GM23338 (cell line): ENCODE measurements at regions not wholly inside any gene's neighbourhood (a gene's known extent, or its start where the extent isn't known, plus 50 kb on each side); places are given as distances from the start of the nearest gene placed in this dataset.

Experiments used
- ATAC-seq: fragments of 200-7000 bp; cut with Tn5 transposase; 3 replicates; pipeline ENCODE4 v1.9.1; 2020
- DNase-seq: peaks from one replicate; pipeline ENCODE4 v3.0.0-alpha.2; 2015; ENCODE audit warnings: low spot score
- H2AFZ ChIP-seq: fragments of 200-600 bp; sonication (generic); 2 replicates; pipeline ENCODE4 v1.8.0; 2016; ENCODE audit warnings: antibody characterized with exemption, mild to moderate bottlenecking, moderate library complexity
- H3F3A ChIP-seq: fragments of 200-600 bp; sonication (generic); replicated peaks from 2 replicates; pipeline ENCODE4 v1.8.0; 2017; ENCODE audit warnings: antibody characterized with exemption, mixed run types, low read depth
- H3K27ac ChIP-seq: fragments of 200-600 bp; sonication (generic); 2 replicates; pipeline ENCODE4 v1.6.1; 2016; ENCODE audit warnings: low read depth
- H3K27me3 ChIP-seq: fragments of 200-600 bp; sonication (generic); 2 replicates; pipeline ENCODE4 v1.8.0; 2016; ENCODE audit warnings: mild to moderate bottlenecking, mixed run types, moderate library complexity; ENCODE audit not compliant: insufficient read depth
- H3K36me3 ChIP-seq: fragments of 200-600 bp; sonication (generic); 2 replicates; pipeline ENCODE4 v1.8.0; 2016; ENCODE audit warnings: mild to moderate bottlenecking; ENCODE audit not compliant: insufficient read depth
- H3K4me1 ChIP-seq: fragments of 200-600 bp; sonication (generic); 2 replicates; pipeline ENCODE4 v1.8.0; 2016; ENCODE audit warnings: mild to moderate bottlenecking, moderate library complexity; ENCODE audit not compliant: insufficient read depth
- H3K4me2 ChIP-seq: fragments of 200-600 bp; sonication (generic); 2 replicates; pipeline ENCODE4 v1.7.1; 2017; ENCODE audit warnings: mixed run types
- H3K4me3 ChIP-seq: fragments of 200-600 bp; sonication (generic); 2 replicates; pipeline ENCODE4 v1.6.1; 2016; ENCODE audit warnings: mixed run types
- H3K79me2 ChIP-seq: fragments of 200-600 bp; sonication (generic); replicated peaks from 2 replicates; pipeline ENCODE4 v1.8.0; 2017; ENCODE audit warnings: mild to moderate bottlenecking; ENCODE audit not compliant: insufficient read depth
- H3K9me2 ChIP-seq: fragments of 200-600 bp; sonication (generic); 2 replicates; pipeline ENCODE4 v1.8.0; 2017; ENCODE audit not compliant: insufficient read depth
- H4K20me1 ChIP-seq: fragments of 200-600 bp; sonication (generic); replicated peaks from 2 replicates; pipeline ENCODE4 v1.8.0; 2017; ENCODE audit warnings: mild to moderate bottlenecking; ENCODE audit not compliant: insufficient read depth
- H3K27ac Mint-ChIP-seq: 2 replicates; pipeline ENCODE4 v1.8.0; 2020; ENCODE audit warnings: inconsistent platforms, mild to moderate bottlenecking, moderate library complexity, mixed read lengths
- H3K27me3 Mint-ChIP-seq: 3 replicates; pipeline ENCODE4 v1.8.0; 2022; ENCODE audit warnings: low read depth, mild to moderate bottlenecking, moderate library complexity, mixed read lengths, inconsistent platforms; ENCODE audit not compliant: insufficient read depth, poor library complexity
- H3K36me3 Mint-ChIP-seq: 3 replicates; pipeline ENCODE4 v1.8.0; 2021; ENCODE audit warnings: low read depth, mild to moderate bottlenecking, inconsistent platforms, moderate library complexity, mixed read lengths
- H3K4me1 Mint-ChIP-seq: 3 replicates; pipeline ENCODE4 v1.8.0; 2020; ENCODE audit warnings: mild to moderate bottlenecking, inconsistent platforms, mixed read lengths
- H3K4me3 Mint-ChIP-seq: 3 replicates; pipeline ENCODE4 v1.8.0; 2021; ENCODE audit warnings: moderate library complexity, mild to moderate bottlenecking, inconsistent platforms, mixed read lengths
- H3K9me3 Mint-ChIP-seq: 3 replicates; pipeline ENCODE4 v1.8.0; 2020; ENCODE audit warnings: moderate library complexity, mild to moderate bottlenecking, inconsistent platforms, mixed read lengths
- ETS1 ChIP-seq: IDR thresholded peaks from 2 replicates; pipeline ENCODE4 v1.6.1; 2016; ENCODE audit warnings: antibody characterized with exemption
- EZH2phosphoT487 ChIP-seq: fragments of 200-600 bp; sonication (generic); IDR thresholded peaks from one replicate; pipeline ENCODE4 v1.8.1; 2018; ENCODE audit warnings: antibody characterized with exemption; ENCODE audit not compliant: unreplicated experiment
- JUNB ChIP-seq: IDR thresholded peaks from one replicate; pipeline ENCODE4 v1.6.1; 2016; ENCODE audit warnings: antibody characterized with exemption; ENCODE audit not compliant: unreplicated experiment
- NANOG ChIP-seq: IDR thresholded peaks from 2 replicates; pipeline ENCODE4 v1.6.1; 2016; ENCODE audit warnings: antibody characterized with exemption, borderline replicate concordance
- POLR2AphosphoS5 ChIP-seq: IDR thresholded peaks from 2 replicates; pipeline ENCODE4 v1.6.1; 2016; ENCODE audit warnings: antibody characterized with exemption, low read depth
- ZNF114 ChIP-seq: fragments of 250-450 bp; sonication (Bioruptor Pico); IDR thresholded peaks from 2 replicates; pipeline ENCODE4 v1.5.0; 2020; ENCODE audit warnings: mild to moderate bottlenecking, moderate library complexity
- TF ChIP-seq, protein P1 (sequence below): fragments of 250-450 bp; sonication (Bioruptor Pico); IDR thresholded peaks from 2 replicates; pipeline ENCODE4 v1.5.0; 2020; ENCODE audit warnings: mild to moderate bottlenecking, moderate library complexity

DNA sequence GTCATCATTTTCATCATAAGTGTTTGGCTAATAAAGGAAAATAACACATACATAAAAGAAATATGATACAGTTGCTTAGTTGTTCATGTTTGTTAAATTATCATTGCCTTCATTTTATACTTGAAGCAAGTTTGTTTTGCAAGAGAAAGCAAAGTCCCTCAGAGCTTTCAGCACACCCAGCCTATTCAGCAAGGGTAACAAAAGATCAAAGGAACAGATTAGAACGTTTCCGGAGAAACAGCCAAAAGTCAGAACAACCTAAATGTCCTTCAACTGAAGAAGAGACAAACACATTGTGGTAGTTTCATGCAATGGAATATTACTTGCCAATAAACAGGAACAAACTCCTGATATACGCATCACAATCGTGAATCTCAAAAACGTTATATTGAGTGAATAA is 380.7 kb downstream of the MZT1 start (continued):
- TF ChIP-seq, protein P1, sequence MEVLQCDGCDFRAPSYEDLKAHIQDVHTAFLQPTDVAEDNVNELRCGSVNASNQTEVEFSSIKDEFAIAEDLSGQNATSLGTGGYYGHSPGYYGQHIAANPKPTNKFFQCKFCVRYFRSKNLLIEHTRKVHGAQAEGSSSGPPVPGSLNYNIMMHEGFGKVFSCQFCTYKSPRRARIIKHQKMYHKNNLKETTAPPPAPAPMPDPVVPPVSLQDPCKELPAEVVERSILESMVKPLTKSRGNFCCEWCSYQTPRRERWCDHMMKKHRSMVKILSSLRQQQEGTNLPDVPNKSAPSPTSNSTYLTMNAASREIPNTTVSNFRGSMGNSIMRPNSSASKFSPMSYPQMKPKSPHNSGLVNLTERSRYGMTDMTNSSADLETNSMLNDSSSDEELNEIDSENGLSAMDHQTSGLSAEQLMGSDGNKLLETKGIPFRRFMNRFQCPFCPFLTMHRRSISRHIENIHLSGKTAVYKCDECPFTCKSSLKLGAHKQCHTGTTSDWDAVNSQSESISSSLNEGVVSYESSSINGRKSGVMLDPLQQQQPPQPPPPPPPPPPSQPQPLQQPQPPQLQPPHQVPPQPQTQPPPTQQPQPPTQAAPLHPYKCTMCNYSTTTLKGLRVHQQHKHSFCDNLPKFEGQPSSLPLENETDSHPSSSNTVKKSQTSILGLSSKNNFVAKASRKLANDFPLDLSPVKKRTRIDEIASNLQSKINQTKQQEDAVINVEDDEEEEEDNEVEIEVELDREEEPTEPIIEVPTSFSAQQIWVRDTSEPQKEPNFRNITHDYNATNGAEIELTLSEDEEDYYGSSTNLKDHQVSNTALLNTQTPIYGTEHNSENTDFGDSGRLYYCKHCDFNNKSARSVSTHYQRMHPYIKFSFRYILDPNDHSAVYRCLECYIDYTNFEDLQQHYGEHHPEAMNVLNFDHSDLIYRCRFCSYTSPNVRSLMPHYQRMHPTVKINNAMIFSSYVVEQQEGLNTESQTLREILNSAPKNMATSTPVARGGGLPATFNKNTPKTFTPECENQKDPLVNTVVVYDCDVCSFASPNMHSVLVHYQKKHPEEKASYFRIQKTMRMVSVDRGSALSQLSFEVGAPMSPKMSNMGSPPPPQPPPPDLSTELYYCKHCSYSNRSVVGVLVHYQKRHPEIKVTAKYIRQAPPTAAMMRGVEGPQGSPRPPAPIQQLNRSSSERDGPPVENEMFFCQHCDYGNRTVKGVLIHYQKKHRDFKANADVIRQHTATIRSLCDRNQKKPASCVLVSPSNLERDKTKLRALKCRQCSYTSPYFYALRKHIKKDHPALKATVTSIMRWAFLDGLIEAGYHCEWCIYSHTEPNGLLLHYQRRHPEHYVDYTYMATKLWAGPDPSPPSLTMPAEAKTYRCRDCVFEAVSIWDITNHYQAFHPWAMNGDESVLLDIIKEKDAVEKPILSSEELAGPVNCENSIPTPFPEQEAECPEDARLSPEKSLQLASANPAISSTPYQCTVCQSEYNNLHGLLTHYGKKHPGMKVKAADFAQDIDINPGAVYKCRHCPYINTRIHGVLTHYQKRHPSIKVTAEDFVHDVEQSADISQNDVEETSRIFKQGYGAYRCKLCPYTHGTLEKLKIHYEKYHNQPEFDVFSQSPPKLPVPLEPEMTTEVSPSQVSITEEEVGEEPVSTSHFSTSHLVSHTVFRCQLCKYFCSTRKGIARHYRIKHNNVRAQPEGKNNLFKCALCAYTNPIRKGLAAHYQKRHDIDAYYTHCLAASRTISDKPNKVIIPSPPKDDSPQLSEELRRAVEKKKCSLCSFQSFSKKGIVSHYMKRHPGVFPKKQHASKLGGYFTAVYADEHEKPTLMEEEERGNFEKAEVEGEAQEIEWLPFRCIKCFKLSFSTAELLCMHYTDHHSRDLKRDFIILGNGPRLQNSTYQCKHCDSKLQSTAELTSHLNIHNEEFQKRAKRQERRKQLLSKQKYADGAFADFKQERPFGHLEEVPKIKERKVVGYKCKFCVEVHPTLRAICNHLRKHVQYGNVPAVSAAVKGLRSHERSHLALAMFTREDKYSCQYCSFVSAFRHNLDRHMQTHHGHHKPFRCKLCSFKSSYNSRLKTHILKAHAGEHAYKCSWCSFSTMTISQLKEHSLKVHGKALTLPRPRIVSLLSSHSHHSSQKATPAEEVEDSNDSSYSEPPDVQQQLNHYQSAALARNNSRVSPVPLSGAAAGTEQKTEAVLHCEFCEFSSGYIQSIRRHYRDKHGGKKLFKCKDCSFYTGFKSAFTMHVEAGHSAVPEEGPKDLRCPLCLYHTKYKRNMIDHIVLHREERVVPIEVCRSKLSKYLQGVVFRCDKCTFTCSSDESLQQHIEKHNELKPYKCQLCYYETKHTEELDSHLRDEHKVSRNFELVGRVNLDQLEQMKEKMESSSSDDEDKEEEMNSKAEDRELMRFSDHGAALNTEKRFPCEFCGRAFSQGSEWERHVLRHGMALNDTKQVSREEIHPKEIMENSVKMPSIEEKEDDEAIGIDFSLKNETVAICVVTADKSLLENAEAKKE (CRISPR knock-in tag): no peak

DNA sequence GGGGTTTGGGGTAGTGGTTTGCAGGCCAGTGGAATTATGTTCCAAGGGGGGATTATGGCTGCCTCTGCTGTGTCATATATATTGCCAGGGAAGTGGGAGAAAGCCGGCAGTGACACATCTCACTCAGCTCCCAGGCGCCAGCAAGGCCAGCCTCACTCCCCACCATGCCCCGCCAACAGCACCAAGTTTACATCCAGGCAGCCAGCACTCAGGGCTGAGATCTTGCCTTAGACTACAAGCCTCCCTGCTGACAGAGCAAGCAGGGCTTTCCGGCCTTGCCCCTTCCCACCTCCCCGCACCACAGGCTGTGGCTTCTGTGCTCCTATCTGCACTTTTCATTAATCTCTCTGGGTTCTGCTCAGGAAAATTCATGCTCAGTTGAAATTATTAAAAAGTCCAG is 385.1 kb downstream of the MZT1 start:
- no peak overlapping the region for H3K27ac ChIP-seq
- ATAC-seq (no peak; the same call in 2 of the 3 replicates), DNase-seq (no peak)
- H3K27ac Mint-ChIP-seq: no peak overlapping the region
- H2AFZ ChIP-seq: peak overlapping the region; percentile 70; the same call in 1 of the 2 replicates
- H3K36me3 Mint-ChIP-seq: 0 out of 3 replicates have a peak, but pooled peaks cover 3% of the 10 kb centered on the region
- no peaks in the 10 kb centered on the region for H3K4me1 Mint-ChIP-seq
- peaks cover 7% of the 10 kb centered on the region for H3K27me3 Mint-ChIP-seq
- no peaks in the 10 kb centered on the region for H3F3A ChIP-seq
- no peaks in the 10 kb centered on the region; the same call in 1 of the 2 replicates for H3K9me2 ChIP-seq
- H3K27me3 ChIP-seq: no peaks in the 10 kb centered on the region
- H3K9me3 Mint-ChIP-seq: peaks cover 3% of the 10 kb centered on the region
- H3K4me3 ChIP-seq: no peak overlapping the region
- H3K36me3 ChIP-seq: no peaks in the 10 kb centered on the region
- H3K79me2 ChIP-seq: no peaks in the 10 kb centered on the region
- no peaks in the 10 kb centered on the region for H3K4me1 ChIP-seq
- no peak overlapping the region for H3K4me2 ChIP-seq
- H4K20me1 ChIP-seq: no peaks in the 10 kb centered on the region
- no peak overlapping the region for H3K4me3 Mint-ChIP-seq
- TF ChIP-seq POLR2AphosphoS5 (no peak), JUNB (no peak), ETS1 (no peak), ZNF114 (CRISPR knock-in tag) (no peak), EZH2phosphoT487 (no peak), NANOG (no peak)
- TF ChIP-seq, protein P1 (CRISPR knock-in tag): no peak
